Lung (tissue), 11 donors: ENCODE measurements at regions not wholly inside any gene's neighbourhood (a gene's known extent, or its start where the extent isn't known, plus 50 kb on each side); places are given as distances from the start of the nearest gene placed in this dataset.

Experiments used
- ATAC-seq: fragments of 200-7000 bp; cut with Tn5 transposase; one replicate; pipeline ENCODE4 v1.9.1; 2020; ENCODE audit warnings: moderate number of reproducible peaks; ENCODE audit not compliant: insufficient read depth, low FRiP score
- DNase-seq, 3 donors: peaks; one replicate each; pipeline ENCODE4 v3.0.0-alpha.2; 2013 to 2017
- H3K27ac ChIP-seq, 2 donors: one replicate each; pipeline ENCODE4 v1.5.1; 2013; ENCODE audit warnings: mild to moderate bottlenecking in 2 of 2, moderate library complexity in 2 of 2, control low read depth in 1 of 2, inconsistent platforms in 1 of 2, low read depth in 1 of 2, low read length in 1 of 2
- H3K27me3 ChIP-seq, 3 donors: one replicate each; pipeline ENCODE4 v1.5.1; 2013; ENCODE audit warnings: low read length in 2 of 3; ENCODE audit not compliant: control insufficient read depth in 3 of 3, insufficient read depth in 3 of 3
- H3K36me3 ChIP-seq, 4 donors: one replicate each; pipeline ENCODE4 v1.5.1; 2013; ENCODE audit warnings: low read length in 4 of 4, mild to moderate bottlenecking in 1 of 4, moderate library complexity in 1 of 4; ENCODE audit not compliant: control insufficient read depth in 4 of 4, insufficient read depth in 4 of 4
- H3K4me1 ChIP-seq, 5 donors: one replicate each; pipeline ENCODE4 v1.5.1; 2013; ENCODE audit warnings: low read length in 5 of 5, mild to moderate bottlenecking in 2 of 5, moderate library complexity in 1 of 5; ENCODE audit not compliant: control insufficient read depth in 5 of 5, insufficient read depth in 5 of 5
- H3K4me3 ChIP-seq: one replicate; pipeline ENCODE4 v1.5.1; 2013; ENCODE audit warnings: mild to moderate bottlenecking, control low read depth, moderate library complexity
- H3K9ac ChIP-seq, 2 donors: one replicate each; pipeline ENCODE4 v1.5.1; 2013; ENCODE audit warnings: low read length in 2 of 2, control low read depth in 1 of 2; ENCODE audit not compliant: insufficient read depth in 1 of 2
- H3K9me3 ChIP-seq, 4 donors: one replicate each; pipeline ENCODE4 v1.5.1; 2013; ENCODE audit warnings: low read length in 3 of 4, mild to moderate bottlenecking in 1 of 4, moderate library complexity in 1 of 4; ENCODE audit not compliant: control insufficient read depth in 4 of 4, insufficient read depth in 3 of 4
- CTCF ChIP-seq: IDR thresholded peaks from 2 replicates; pipeline ENCODE4 v1.5.1; 2012; ENCODE audit warnings: mild to moderate bottlenecking; ENCODE audit errors: control extremely low read depth, extremely low read depth
- WGBS, 2 donors: extraction: QIAGEN DNeasy Blood & Tissue Kit; methylation state at CpG; one replicate each; pipeline ENCODE4 v1.1.7; 2013; 5-methylcytosine and 5-hydroxymethylcytosine counted together
- donor health status: control.
- donor health status: control.
- donor health status: Bipolar disorder and iron deficiency.
- donor health status: healthy.
- donor health status: DM: yes; HTN: yes; CAD: no.

DNA sequence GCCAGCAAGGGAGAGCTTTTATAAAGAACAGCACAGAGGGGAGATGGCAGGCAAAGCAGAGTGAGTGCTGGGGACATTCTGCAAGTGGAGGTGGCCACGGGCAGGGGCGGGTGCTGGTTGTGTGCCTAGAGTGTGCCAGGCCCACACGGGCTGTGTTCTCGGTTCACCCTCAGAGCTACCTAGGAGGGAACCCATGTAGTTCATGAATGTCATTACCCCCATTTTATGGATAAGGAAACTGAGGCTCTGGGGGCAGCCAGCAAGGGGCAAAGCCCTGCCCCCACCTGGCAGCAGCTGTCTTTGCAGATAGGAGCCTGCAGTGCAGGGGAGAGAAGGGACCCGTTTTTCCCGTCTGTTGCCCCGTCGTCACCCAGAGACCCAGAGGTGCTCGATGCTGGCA lies 85.2 kb upstream of the NCOR2 start:
- no peaks in the 10 kb centered on the region for H3K27me3 ChIP-seq
- H3K36me3 ChIP-seq = no peaks in the 10 kb centered on the region
- no peak overlapping the region for H3K4me3 ChIP-seq
- no peak overlapping the region for H3K27ac ChIP-seq
- DNase-seq (no peak), ATAC-seq (no peak)
- H3K9me3 ChIP-seq = peaks cover 0 to 13% (median 4%) of the 10 kb centered on the region in 4 donors
- no peak for TF ChIP-seq CTCF
- 92% methylated on average over 9 of the region's 9 CpGs for WGBS, 2 donors
- no peak overlapping the region for H3K9ac ChIP-seq
- peaks cover 3 to 32% (median 11%) of the 10 kb centered on the region in 5 donors for H3K4me1 ChIP-seq

- DNase-seq (no peak), ATAC-seq (no peak)
- no peak overlapping the region for H3K4me3 ChIP-seq
- H3K27me3 ChIP-seq = no peaks in the 10 kb centered on the region
- H3K36me3 ChIP-seq = no peaks in the 10 kb centered on the region
- 57 to 59% methylated on average over 10 of the region's 10 CpGs for WGBS, 2 donors
- no peak for TF ChIP-seq CTCF
- no peak overlapping the region for H3K9ac ChIP-seq
- peaks cover 0 to 13% (median 4%) of the 10 kb centered on the region in 4 donors for H3K9me3 ChIP-seq
- no peak overlapping the region for H3K27ac ChIP-seq
- H3K4me1 ChIP-seq = peaks cover 3 to 31% (median 11%) of the 10 kb centered on the region in 5 donors
Measured at GRCh38 chr12:124651516-124652273, 84.3 kb upstream of the NCOR2 start.

DNA sequence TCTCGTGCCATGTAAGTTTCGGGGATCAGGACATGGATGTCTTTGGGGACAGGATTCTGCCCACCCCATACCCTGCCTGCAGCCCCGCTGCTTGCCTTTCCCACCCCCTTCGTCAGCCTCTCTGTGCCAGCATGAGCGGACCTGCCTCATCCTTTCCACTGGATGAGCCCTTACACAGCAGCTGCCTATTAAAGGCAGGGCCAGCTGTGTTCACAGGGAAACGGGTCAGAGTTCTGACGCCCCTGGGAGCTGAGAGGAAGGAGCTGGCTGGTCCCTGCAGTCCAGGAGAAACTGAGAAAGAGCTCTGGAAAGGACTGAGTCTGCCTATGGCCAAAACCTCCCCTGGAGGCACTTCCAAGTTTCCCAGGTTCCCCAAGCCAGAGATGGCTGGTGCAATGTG lies 83.5 kb upstream of the NCOR2 start:
- Histone ChIP-seq H3K9ac (no peak overlapping the region), H3K36me3 (no peaks in the 10 kb centered on the region), H3K4me1 (peaks cover 3 to 23% (median 8%) of the 10 kb centered on the region in 5 donors), H3K27me3 (no peaks in the 10 kb centered on the region), H3K27ac (no peak overlapping the region), H3K4me3 (no peak overlapping the region), H3K9me3 (peaks cover 0 to 13% (median 4%) of the 10 kb centered on the region in 4 donors)
- no peak for TF ChIP-seq CTCF
- DNase-seq = no peak
- no peak for ATAC-seq
- WGBS, 2 donors = 88 to 93% methylated on average over 7 of the region's 7 CpGs
